Immature natural killer cell (primary cell): ENCODE measurements at regions not wholly inside any gene's neighbourhood (a gene's known extent, or its start where the extent isn't known, plus 50 kb on each side); places are given as distances from the start of the nearest gene placed in this dataset.
"Not testable (repeated sequence)": the region's sequence is repeated elsewhere in the genome, so short reads cannot be mapped to it uniquely, and the experiment has no call there.

Source experiments
- DNase-seq, 3 donors: peaks; one replicate each; pipeline ENCODE4 v3.0.0; 2022; ENCODE audit warnings: mixed read lengths in 1 of 3
- H3K27ac Mint-ChIP-seq, 6 donors: one replicate each; pipeline ENCODE4 v1.8.0; 2020; ENCODE audit warnings: mixed read lengths in 6 of 6, mild to moderate bottlenecking in 5 of 6, inconsistent platforms in 4 of 6, moderate library complexity in 3 of 6
- H3K27me3 Mint-ChIP-seq, 3 donors: one replicate each; pipeline ENCODE4 v1.8.0; 2020 to 2021; ENCODE audit warnings: low read depth in 3 of 3, mild to moderate bottlenecking in 3 of 3, mixed read lengths in 3 of 3, moderate library complexity in 3 of 3, inconsistent platforms in 1 of 3
- H3K36me3 Mint-ChIP-seq, 3 donors: one replicate each; pipeline ENCODE4 v1.8.0; 2020; ENCODE audit warnings: mixed read lengths in 3 of 3, inconsistent platforms in 2 of 3, mild to moderate bottlenecking in 2 of 3
- H3K4me1 Mint-ChIP-seq, 2 donors: one replicate each; pipeline ENCODE4 v1.8.0; 2020; ENCODE audit warnings: inconsistent platforms in 2 of 2, mild to moderate bottlenecking in 2 of 2, mixed read lengths in 2 of 2, moderate library complexity in 1 of 2
- H3K4me3 Mint-ChIP-seq, 5 donors: one replicate each; pipeline ENCODE4 v1.8.0; 2020; ENCODE audit warnings: mild to moderate bottlenecking in 5 of 5, mixed read lengths in 5 of 5, inconsistent platforms in 3 of 5, moderate library complexity in 3 of 5
- H3K9me3 Mint-ChIP-seq, 6 donors: one replicate each; pipeline ENCODE4 v1.8.0; 2020; ENCODE audit warnings: mild to moderate bottlenecking in 6 of 6, mixed read lengths in 6 of 6, inconsistent platforms in 4 of 6, moderate library complexity in 3 of 6

DNA sequence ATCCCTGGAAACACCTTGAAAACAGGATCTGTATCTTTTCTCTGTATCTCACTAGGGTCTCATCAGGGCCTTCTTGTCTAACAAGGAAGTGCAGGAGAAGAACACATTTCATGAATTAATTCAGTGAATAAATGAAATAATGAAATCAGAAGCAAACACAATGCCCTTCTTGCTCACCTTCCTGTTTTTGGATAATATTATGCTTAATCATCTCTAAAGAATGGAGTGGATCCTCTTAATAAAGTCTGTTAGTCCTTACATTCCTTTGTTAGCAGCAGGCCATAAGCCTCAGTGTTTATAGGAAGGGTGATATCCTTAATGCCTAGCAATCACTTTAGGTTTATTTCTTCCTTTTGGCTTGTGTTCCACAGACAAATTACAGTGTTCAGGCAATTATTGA, 837.1 kb upstream of the SEMA6A start:
- Mint-ChIP-seq H3K27me3 (peaks cover 0 to 1% (median 0%) of the 10 kb centered on the region in 3 donors), H3K4me1 (no peaks in the 10 kb centered on the region), H3K4me3 (no peak overlapping the region), H3K27ac (no peak overlapping the region), H3K36me3 (peaks cover 3 to 4% (median 3%) of the 10 kb centered on the region in 3 donors), H3K9me3 (peaks cover 2 to 23% (median 10%) of the 10 kb centered on the region in 6 donors)
- no peak for DNase-seq

DNA sequence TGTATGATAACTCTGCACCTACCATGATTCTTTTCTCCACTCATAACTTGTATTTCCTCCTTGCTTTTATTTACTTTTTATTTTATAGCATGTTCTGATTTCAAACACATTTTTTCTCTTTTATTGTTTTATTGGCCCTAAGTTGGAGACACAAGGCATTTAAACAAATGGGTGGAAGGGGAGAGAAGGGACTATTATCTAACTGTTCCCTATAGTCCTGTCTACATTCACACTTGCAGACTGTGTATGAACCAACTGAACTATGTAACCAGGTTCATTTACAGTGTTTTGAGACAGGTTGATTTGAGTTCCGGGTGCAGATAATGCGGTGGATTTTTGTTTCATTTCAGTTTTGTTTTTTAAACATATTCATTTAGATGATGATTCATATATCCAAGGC, 830.6 kb upstream of the SEMA6A start:
- no peak for DNase-seq
- Mint-ChIP-seq H3K4me1 (no peaks in the 10 kb centered on the region), H3K9me3 (peaks cover 5 to 28% (median 18%) of the 10 kb centered on the region in 6 donors), H3K27me3 (peaks cover 0 to 1% (median 0%) of the 10 kb centered on the region in 3 donors), H3K4me3 (no peak overlapping the region), H3K27ac (no peak overlapping the region), H3K36me3 (peaks cover 3 to 4% (median 3%) of the 10 kb centered on the region in 3 donors)

DNA sequence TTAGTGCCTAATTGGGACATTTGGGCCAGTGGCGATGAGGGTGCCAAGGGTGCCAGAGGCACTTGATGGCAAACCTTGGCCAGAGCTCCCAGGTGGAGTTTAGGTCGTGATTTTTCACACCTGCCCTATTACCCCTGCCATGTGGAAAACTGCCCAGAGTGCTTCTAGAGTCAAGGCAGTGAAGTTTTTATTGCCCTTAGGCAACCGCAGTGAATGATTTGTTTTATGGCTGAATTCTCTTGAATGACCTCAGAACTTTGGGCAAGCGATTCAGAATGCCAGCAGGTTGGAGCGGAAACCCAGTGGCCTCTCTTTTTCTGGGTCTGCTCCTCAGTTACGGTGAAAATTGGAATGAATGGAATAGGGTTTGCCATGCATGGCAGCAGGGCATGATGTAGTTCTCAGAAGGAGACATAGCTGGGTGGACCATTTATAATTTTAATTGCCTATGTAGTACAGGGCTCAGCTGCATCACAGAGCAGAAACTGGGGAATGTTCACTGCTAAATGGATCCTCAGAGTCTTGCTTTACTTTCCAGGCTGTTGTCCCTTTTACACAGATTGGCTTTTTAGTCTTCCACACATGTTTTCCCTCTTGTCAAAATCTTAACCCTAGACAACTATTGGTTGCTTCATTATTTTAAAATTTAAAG, 820.0 kb upstream of the SEMA6A start:
- Mint-ChIP-seq H3K4me1 (no peaks in the 10 kb centered on the region), H3K27ac (no peak overlapping the region), H3K9me3 (peaks cover 0 to 45% (median 16%) of the 10 kb centered on the region in 6 donors), H3K27me3 (peaks cover 0 to 3% (median 1%) of the 10 kb centered on the region in 3 donors), H3K36me3 (no peaks in the 10 kb centered on the region), H3K4me3 (no peak overlapping the region)
- no peak for DNase-seq

DNA sequence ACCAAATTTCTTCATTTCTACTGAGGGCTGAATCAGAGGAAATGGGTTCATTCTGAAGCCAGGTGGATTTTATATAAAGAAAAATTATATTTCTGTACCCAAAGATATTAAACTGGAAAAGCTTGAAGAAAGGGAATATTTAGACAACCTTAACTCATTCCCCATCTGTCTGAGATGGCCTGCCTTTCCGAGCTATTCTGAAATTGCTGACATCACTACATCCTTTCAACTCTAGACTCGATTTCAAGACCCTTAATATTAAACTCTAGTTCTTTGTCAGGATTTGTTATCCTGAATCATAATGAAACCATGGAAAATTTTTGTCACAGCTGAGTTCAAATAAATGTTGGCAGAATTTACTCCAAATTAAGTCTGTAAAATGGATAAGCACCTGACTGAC, 818.5 kb upstream of the SEMA6A start:
- Mint-ChIP-seq H3K4me3 (no peak overlapping the region), H3K4me1 (no peaks in the 10 kb centered on the region), H3K27ac (no peak overlapping the region), H3K9me3 (peaks cover 2 to 45% (median 17%) of the 10 kb centered on the region in 6 donors), H3K36me3 (no peaks in the 10 kb centered on the region), H3K27me3 (peaks cover 0 to 4% (median 1%) of the 10 kb centered on the region in 3 donors)
- DNase-seq, result no peak

DNA sequence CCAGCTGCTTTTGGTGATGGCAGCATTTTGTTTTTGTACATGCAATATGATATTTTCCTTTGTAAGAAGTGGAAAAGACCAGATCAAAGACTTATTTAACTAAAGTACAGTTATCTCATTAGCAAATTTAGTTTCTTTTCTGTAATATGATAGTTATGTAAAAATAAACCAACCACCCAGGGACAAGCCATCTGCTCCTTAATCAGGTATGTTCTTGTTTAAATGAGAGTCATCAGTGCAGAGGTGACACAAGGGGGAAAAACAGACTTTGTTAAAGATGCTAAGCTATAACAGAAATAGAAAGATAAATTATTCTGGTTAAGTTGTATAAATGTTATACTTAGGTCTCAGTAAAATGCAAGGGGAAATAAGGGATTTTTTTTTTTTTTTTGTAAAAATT, 805.7 kb upstream of the SEMA6A start:
- H3K4me1 Mint-ChIP-seq, result no peaks in the 10 kb centered on the region
- H3K27me3 Mint-ChIP-seq, result peaks cover 0 to 2% (median 0%) of the 10 kb centered on the region in 3 donors
- no peak overlapping the region for H3K4me3 Mint-ChIP-seq
- no peak for DNase-seq
- H3K9me3 Mint-ChIP-seq, result peaks cover 0 to 29% (median 15%) of the 10 kb centered on the region in 6 donors
- H3K36me3 Mint-ChIP-seq, result no peaks in the 10 kb centered on the region
- H3K27ac Mint-ChIP-seq, result no peak overlapping the region

DNA sequence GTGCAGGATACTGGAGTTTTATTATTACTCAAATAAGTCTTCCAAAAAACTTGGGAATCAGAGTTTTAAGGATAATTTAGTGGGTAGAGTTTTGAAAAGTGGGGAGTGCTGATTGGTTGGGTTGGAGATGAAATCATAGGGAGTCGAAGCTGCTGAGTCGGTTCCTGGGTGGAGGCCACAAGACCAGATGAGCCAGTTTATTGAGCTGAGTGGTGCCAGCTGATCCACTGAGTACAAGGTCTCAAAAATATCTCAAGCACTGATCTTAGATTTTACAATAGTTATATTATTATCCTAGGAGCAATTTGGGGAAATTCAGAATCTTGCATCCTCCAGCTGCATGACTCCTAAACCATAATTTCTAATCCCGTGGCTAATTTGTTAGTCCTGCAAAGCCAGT, 804.9 kb upstream of the SEMA6A start:
- H3K27me3 Mint-ChIP-seq, result peaks cover 0 to 2% (median 0%) of the 10 kb centered on the region in 3 donors
- DNase-seq, result no peak
- no peaks in the 10 kb centered on the region for H3K36me3 Mint-ChIP-seq
- H3K4me3 Mint-ChIP-seq, result no peak overlapping the region
- H3K9me3 Mint-ChIP-seq, result peaks cover 0 to 27% (median 18%) of the 10 kb centered on the region in 6 donors
- no peaks in the 10 kb centered on the region for H3K4me1 Mint-ChIP-seq
- no peak overlapping the region for H3K27ac Mint-ChIP-seq

DNA sequence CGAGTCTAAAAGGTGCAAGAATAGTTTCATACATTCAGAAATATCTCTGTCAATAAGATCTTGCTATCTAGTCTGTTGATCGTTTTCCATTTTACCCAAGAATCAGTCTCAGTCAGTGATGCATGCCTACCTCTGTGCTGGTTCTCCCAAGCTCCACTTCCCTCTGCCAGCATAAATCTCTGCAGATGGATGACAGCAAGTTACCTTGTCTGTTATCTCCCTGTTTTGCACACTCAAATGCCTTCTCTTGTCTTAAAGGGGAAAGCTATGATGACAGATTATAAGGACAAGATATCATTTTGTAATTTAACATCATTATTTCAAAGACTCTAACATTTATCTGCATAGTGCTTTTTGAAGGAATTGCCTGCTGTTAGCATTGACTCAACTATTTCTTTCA, 802.1 kb upstream of the SEMA6A start:
- no peak for DNase-seq

DNA sequence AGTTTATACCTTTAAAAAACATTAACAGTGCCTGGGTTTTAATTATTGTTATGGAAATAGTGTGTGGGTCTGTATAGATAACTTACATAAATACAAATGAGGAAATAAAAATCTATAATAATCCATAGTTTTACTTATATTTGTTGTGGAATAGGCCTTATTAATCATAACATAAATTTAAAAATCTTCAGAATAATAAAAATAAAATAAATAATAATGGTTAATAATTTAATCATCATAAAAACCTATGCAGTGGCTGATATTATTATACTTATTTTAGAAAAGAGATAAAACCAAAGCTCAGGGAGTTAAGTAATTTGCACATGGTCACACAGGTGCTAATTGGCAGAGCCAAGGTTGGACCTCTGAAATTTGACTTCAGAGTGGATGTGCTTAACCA, 785.3 kb upstream of the SEMA6A start:
- Mint-ChIP-seq H3K4me3 (no peak overlapping the region), H3K4me1 (no peaks in the 10 kb centered on the region), H3K36me3 (no peaks in the 10 kb centered on the region), H3K27me3 (no peaks in the 10 kb centered on the region), H3K9me3 (peaks cover 0 to 23% (median 8%) of the 10 kb centered on the region in 6 donors), H3K27ac (no peak overlapping the region)
- no peak for DNase-seq

More for the DNA sequence above, 802.1 kb upstream of the SEMA6A start:
- Mint-ChIP-seq H3K27me3 (peaks cover 0 to 2% (median 0%) of the 10 kb centered on the region in 3 donors), H3K9me3 (peaks cover 2 to 23% (median 8%) of the 10 kb centered on the region in 6 donors), H3K27ac (no peak overlapping the region), H3K36me3 (no peaks in the 10 kb centered on the region), H3K4me1 (no peaks in the 10 kb centered on the region), H3K4me3 (no peak overlapping the region)

DNA sequence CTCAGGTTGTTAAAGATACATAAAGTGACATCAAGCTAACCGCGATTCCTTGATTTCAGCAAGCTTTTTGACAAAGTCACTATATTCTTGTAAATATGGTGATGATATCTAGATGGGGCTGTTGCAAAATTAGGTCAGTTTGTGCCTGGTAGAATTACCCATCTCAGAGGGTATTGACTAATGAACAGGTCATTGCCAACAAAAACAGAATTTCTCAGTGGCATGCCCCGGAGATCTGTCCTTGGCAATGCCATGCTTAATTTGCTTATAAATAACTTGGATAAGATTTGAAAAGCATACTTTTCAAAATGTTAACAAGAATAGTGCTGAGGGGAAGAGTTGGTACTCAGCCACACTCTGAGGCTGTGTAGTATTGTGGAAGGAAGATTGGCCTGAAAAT, 783.3 kb upstream of the SEMA6A start:
- Mint-ChIP-seq H3K9me3 (peaks cover 0 to 14% (median 8%) of the 10 kb centered on the region in 6 donors), H3K27me3 (no peaks in the 10 kb centered on the region), H3K27ac (no peak overlapping the region), H3K4me3 (no peak overlapping the region), H3K4me1 (no peaks in the 10 kb centered on the region), H3K36me3 (no peaks in the 10 kb centered on the region)
- DNase-seq, result no peak

DNA sequence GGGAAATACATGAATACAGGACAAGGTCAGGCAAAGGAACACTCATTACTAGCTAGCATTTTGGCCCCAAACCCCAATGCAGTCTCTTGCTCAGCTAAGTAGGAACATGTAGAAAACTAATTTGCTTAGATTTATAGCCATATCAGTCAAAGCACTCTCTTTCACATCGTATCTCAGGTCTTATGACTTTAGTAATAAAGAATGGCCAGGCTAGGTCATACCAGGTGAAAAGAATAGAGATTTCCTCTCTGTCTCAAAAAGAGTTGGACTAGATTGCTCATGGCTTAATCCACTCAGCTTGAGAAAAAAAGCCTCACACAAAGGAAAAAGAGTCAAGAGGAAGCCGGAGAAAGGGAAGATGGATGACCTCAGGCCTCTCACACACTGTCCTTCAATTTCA, 772.7 kb upstream of the SEMA6A start:
- Mint-ChIP-seq H3K36me3 (no peaks in the 10 kb centered on the region), H3K4me3 (no peak overlapping the region), H3K27ac (no peak overlapping the region), H3K27me3 (peaks cover 0 to 1% (median 0%) of the 10 kb centered on the region in 3 donors), H3K9me3 (peaks cover 2 to 18% (median 11%) of the 10 kb centered on the region in 6 donors), H3K4me1 (no peaks in the 10 kb centered on the region)
- DNase-seq, result no peak

DNA sequence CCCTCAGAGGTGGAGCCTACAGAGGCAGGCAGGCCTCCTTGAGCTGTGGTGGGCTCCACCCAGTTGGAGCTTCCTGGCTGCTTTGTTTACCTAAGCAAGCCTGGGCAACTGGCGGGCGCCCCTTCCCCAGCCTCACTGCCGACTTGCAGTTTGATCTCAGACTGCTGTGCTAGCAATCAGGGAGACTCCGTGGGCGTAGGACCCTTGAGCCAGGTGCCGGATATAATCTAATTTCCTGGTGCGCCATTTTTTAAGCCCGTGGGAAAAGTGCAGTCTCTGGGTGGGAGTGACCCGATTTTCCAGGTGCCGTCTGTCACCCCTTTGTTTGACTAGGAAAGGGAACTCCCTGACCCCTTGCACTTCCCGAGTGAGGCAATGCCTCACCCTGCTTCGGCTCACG, 769.1 kb upstream of the SEMA6A start:
- H3K27ac Mint-ChIP-seq, H3K36me3 Mint-ChIP-seq, DNase-seq, H3K27me3 Mint-ChIP-seq, H3K4me1 Mint-ChIP-seq, H3K4me3 Mint-ChIP-seq: not testable (repeated sequence)
- H3K9me3 Mint-ChIP-seq, result peaks cover 3 to 18% (median 12%) of the 10 kb centered on the region in 6 donors

DNA sequence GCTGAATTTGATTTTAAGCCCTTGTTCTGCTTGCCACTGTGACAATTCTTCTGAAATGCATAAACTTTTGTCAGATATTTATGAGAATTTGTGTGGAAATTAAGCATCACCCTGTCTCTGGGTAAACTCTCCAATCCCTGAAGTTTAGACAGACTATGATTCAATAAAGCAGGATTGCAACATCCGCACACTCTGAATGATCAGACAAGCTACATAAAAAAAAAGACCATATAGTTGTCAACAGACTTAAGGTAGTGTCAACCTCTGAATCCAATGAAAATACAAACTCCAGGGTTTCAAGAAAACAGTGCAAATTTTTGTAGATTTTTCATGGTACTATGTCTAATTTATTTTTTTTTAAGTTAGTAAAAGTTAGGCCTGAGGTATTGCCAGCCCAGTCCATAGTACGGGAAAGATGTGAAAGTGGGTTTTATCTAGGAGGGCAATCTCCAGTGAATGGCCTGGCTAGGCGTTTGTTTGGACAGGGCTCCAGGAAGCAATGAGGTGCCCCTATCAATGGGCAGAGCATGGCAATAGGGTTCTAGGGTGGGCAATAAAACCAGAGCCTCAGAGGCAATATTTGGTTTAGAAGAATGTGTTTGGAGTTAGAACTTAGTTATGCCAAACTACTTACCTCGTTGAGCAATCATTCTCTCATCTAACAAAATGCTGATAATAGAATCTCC, 762.6 kb upstream of the SEMA6A start:
- no peak overlapping the region for H3K27ac Mint-ChIP-seq
- no peak for DNase-seq
- no peaks in the 10 kb centered on the region for H3K27me3 Mint-ChIP-seq
- H3K36me3 Mint-ChIP-seq, result no peaks in the 10 kb centered on the region
- H3K9me3 Mint-ChIP-seq, result peaks cover 1 to 15% (median 4%) of the 10 kb centered on the region in 6 donors
- no peaks in the 10 kb centered on the region for H3K4me1 Mint-ChIP-seq
- H3K4me3 Mint-ChIP-seq, result no peak overlapping the region

DNA sequence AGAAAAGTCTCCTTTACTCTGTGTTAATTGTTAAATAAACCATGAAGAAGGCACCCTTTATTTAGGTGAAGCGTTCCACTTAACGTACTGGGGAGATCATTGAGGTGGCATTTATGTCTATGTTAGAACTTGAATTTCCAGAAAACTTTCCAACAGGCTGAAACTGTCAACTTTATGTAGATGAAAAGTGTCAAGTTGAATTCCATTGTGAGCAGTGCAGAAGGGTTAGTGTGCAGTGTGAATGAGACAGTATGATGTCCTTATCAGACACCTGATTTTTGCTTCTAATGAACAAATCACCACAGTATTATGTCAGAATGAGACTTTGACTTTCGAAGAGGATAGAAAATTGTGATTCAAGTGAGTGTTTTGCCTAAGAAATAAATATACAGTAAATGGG, 761.6 kb upstream of the SEMA6A start:
- no peaks in the 10 kb centered on the region for H3K36me3 Mint-ChIP-seq
- H3K27ac Mint-ChIP-seq, result no peak overlapping the region
- DNase-seq, result no peak
- no peaks in the 10 kb centered on the region for H3K4me1 Mint-ChIP-seq
- no peaks in the 10 kb centered on the region for H3K27me3 Mint-ChIP-seq
- peaks cover 0 to 15% (median 6%) of the 10 kb centered on the region in 6 donors for H3K9me3 Mint-ChIP-seq
- H3K4me3 Mint-ChIP-seq, result no peak overlapping the region

DNA sequence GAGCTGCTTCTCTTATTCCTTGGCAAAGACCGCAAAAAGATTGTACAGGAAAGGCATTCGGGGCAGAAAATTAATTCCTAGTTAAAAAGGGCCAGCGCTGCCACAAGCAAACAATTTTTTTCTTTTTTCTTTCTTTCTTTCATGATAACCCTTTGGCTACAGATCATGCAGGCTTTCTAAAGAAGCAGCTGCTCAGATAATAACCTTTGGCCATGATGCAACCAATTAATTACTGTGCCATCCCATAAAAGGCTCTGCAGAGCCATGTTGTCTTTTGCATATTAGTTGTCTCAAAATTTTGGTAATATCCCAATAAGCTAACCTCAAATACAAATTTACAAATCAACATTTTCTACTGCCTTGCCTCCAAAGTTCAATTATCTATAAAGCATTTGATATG, 758.4 kb upstream of the SEMA6A start:
- DNase-seq, result no peak
- no peak overlapping the region for H3K4me3 Mint-ChIP-seq
- no peaks in the 10 kb centered on the region for H3K36me3 Mint-ChIP-seq
- no peak overlapping the region for H3K27ac Mint-ChIP-seq
- no peaks in the 10 kb centered on the region for H3K27me3 Mint-ChIP-seq
- H3K9me3 Mint-ChIP-seq, result peaks cover 0 to 21% (median 8%) of the 10 kb centered on the region in 6 donors
- no peaks in the 10 kb centered on the region for H3K4me1 Mint-ChIP-seq
